ENCODE measurements at regions not wholly inside any gene's neighbourhood (a gene's known extent, or its start where the extent isn't known, plus 50 kb on each side); places are given as distances from the start of the nearest gene placed in this dataset.

DNA sequence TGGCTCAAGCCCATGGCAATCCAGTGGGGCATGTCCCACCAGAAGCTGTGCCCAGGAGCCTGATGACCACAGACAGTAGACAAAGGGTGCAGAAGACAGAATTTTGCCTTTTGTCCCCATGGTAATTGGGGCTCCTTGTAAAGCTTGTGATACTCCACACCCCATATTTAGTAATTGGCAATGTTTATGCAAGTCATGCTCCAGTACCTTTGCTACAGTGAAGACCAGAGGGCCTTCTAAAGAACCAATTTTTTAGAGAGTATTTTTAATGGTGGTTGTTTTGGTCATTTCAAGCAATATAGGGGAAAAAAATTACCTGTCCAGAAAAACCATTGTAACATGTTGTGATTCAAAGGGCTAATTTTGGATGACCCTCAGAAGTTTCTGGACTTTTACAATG lies 194.8 kb downstream of the ANAPC1 start:
- DNase-seq, result no peak
- no peak for TF ChIP-seq CTCF (IDR thresholded peaks at IDR 0.05; ENCODE audit: borderline replicate concordance, extremely low read depth, insufficient read depth)
- intact Hi-C loops (cut with DNase I), result no loop called here

DNA sequence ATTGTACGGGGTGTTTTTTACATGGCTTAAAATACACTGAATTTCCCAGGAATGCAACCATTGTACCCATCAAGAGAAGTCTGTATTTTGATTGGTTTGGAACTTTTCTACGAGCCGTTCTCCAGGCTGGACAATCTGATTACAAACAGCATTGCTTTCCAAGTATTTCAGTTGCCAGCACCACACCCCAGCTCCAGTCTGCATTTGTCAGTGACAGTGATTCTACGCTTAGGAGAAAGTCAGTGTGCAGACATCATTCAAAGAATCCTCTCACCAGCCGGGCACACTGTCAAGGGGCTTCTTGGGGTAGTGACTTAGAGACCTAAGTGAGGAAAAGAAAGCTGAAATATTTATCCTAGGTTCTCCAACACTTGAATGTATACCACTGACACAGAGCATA lies 194.1 kb downstream of the ANAPC1 start:
- intact Hi-C loops (cut with DNase I), result no loop called here
- Histone ChIP-seq H3K9me3 (ENCODE audit: control insufficient read depth in 2 of 3, insufficient read depth in 1 of 3, low read length in 3 of 3) (no peaks in the 10 kb centered on the region), H3K9ac (ENCODE audit: low read length in 3 of 3) (no peak overlapping the region), H3K4me1 (ENCODE audit: control insufficient read depth in 2 of 3, insufficient read depth in 2 of 3, low read depth in 1 of 3, low read length in 3 of 3) (no peaks in the 10 kb centered on the region), H3K27me3 (ENCODE audit: control insufficient read depth, insufficient read depth, low read length) (no peaks in the 10 kb centered on the region), H3K36me3 (ENCODE audit: control insufficient read depth in 2 of 3, insufficient read depth in 3 of 3, low read length in 3 of 3) (no peaks in the 10 kb centered on the region), H3K4me3 (ENCODE audit: low read length in 3 of 3) (no peak overlapping the region), H3K27ac (ENCODE audit: low read depth in 2 of 2, low read length in 2 of 2) (no peak overlapping the region)
- no peak for FAIRE-seq
- no peak for TF ChIP-seq CTCF (IDR thresholded peaks at IDR 0.05; ENCODE audit: borderline replicate concordance, extremely low read depth, insufficient read depth)
- DNase-seq, result no peak

More for the DNA sequence above, 194.8 kb downstream of the ANAPC1 start:
- Histone ChIP-seq H3K4me3 (ENCODE audit: low read length in 3 of 3) (no peak overlapping the region), H3K9ac (ENCODE audit: low read length in 3 of 3) (no peak overlapping the region), H3K27ac (ENCODE audit: low read depth in 2 of 2, low read length in 2 of 2) (no peak overlapping the region), H3K9me3 (ENCODE audit: control insufficient read depth in 2 of 3, insufficient read depth in 1 of 3, low read length in 3 of 3) (no peaks in the 10 kb centered on the region), H3K4me1 (ENCODE audit: control insufficient read depth in 2 of 3, insufficient read depth in 2 of 3, low read depth in 1 of 3, low read length in 3 of 3) (no peaks in the 10 kb centered on the region), H3K36me3 (ENCODE audit: control insufficient read depth in 2 of 3, insufficient read depth in 3 of 3, low read length in 3 of 3) (no peaks in the 10 kb centered on the region), H3K27me3 (ENCODE audit: control insufficient read depth, insufficient read depth, low read length) (no peaks in the 10 kb centered on the region)
- FAIRE-seq, result no peak

- Histone ChIP-seq H3K4me3 (ENCODE audit: low read length in 3 of 3) (no peak overlapping the region), H3K4me1 (ENCODE audit: control insufficient read depth in 2 of 3, insufficient read depth in 2 of 3, low read depth in 1 of 3, low read length in 3 of 3) (no peaks in the 10 kb centered on the region), H3K36me3 (ENCODE audit: control insufficient read depth in 2 of 3, insufficient read depth in 3 of 3, low read length in 3 of 3) (no peaks in the 10 kb centered on the region), H3K9me3 (ENCODE audit: control insufficient read depth in 2 of 3, insufficient read depth in 1 of 3, low read length in 3 of 3) (no peaks in the 10 kb centered on the region), H3K9ac (ENCODE audit: low read length in 3 of 3) (no peak overlapping the region), H3K27me3 (ENCODE audit: control insufficient read depth, insufficient read depth, low read length) (no peaks in the 10 kb centered on the region), H3K27ac (ENCODE audit: low read depth in 2 of 2, low read length in 2 of 2) (no peak overlapping the region)
- FAIRE-seq, result no peak
- intact Hi-C loops (cut with DNase I), result no loop called here
- DNase-seq, result no peak
- TF ChIP-seq CTCF (IDR thresholded peaks at IDR 0.05; ENCODE audit: borderline replicate concordance, extremely low read depth, insufficient read depth), result no peak
These were observed 192.7 kb downstream of the ANAPC1 start for GRCh38 chr2:111691164-111691875.

GRCh38 chr2:111692311-111692710 lies 191.7 kb downstream of the ANAPC1 start:
- FAIRE-seq (no peak), DNase-seq (no peak)
- H3K27ac ChIP-seq (ENCODE audit: low read depth in 2 of 2, low read length in 2 of 2), result no peak overlapping the region
- no peak for TF ChIP-seq CTCF (IDR thresholded peaks at IDR 0.05; ENCODE audit: borderline replicate concordance, extremely low read depth, insufficient read depth)
- no peak overlapping the region for H3K9ac ChIP-seq (ENCODE audit: low read length in 3 of 3)
- H3K9me3 ChIP-seq (ENCODE audit: control insufficient read depth in 2 of 3, insufficient read depth in 1 of 3, low read length in 3 of 3), result no peaks in the 10 kb centered on the region
- no peaks in the 10 kb centered on the region for H3K27me3 ChIP-seq (ENCODE audit: control insufficient read depth, insufficient read depth, low read length)
- H3K4me1 ChIP-seq (ENCODE audit: control insufficient read depth in 2 of 3, insufficient read depth in 2 of 3, low read depth in 1 of 3, low read length in 3 of 3), result no peaks in the 10 kb centered on the region
- no peak overlapping the region for H3K4me3 ChIP-seq (ENCODE audit: low read length in 3 of 3)
- intact Hi-C loops (cut with DNase I), result no loop called here
- no peaks in the 10 kb centered on the region for H3K36me3 ChIP-seq (ENCODE audit: control insufficient read depth in 2 of 3, insufficient read depth in 3 of 3, low read length in 3 of 3)

Measured in kidney (tissue), 13 donors.